ENCODE measurements at regions not wholly inside any gene's neighbourhood (a gene's known extent, or its start where the extent isn't known, plus 50 kb on each side); places are given as distances from the start of the nearest gene placed in this dataset.

GRCh38 chr12:107144441-107144840, 51.1 kb upstream of the CRY1 start:
- H3K27ac ChIP-seq (ENCODE audit: low read length): no peak overlapping the region
- H3K9me3 ChIP-seq (ENCODE audit: control insufficient read depth, low read length): no peaks in the 10 kb centered on the region
- WGBS: 86% methylated on average over 7 of the region's 7 CpGs
- intact Hi-C loops (cut with DNase I): no loop called here
- DNase-seq (no peak), ATAC-seq (no peak)
- no peaks in the 10 kb centered on the region for H3K4me1 ChIP-seq (ENCODE audit: control insufficient read depth, insufficient read depth, low read length)
- no peak overlapping the region for H3K4me3 ChIP-seq (ENCODE audit: low read length)
- H3K27me3 ChIP-seq (ENCODE audit: control insufficient read depth, insufficient read depth): no peaks in the 10 kb centered on the region

GRCh38 chr12:107144990-107145389, 51.6 kb upstream of the CRY1 start:
- whole genome bisulfite sequencing: 52% methylated on average over 2 of the region's 2 CpGs

GRCh38 chr12:107145397-107145796, 52.0 kb upstream of the CRY1 start:
- Histone ChIP-seq H3K27ac (ENCODE audit: low read length) (no peak overlapping the region), H3K4me1 (ENCODE audit: control insufficient read depth, insufficient read depth, low read length) (no peaks in the 10 kb centered on the region), H3K4me3 (ENCODE audit: low read length) (no peak overlapping the region), H3K27me3 (ENCODE audit: control insufficient read depth, insufficient read depth) (no peaks in the 10 kb centered on the region), H3K9me3 (ENCODE audit: control insufficient read depth, low read length) (no peaks in the 10 kb centered on the region)
- DNase-seq (no peak), ATAC-seq (no peak)
- WGBS: 50% methylated on average over 6 of the region's 6 CpGs
- intact Hi-C loops (cut with DNase I): no loop called here

More at GRCh38 chr12:107144990-107145389, 51.6 kb upstream of the CRY1 start:
- H3K9me3 ChIP-seq (ENCODE audit: control insufficient read depth, low read length): no peaks in the 10 kb centered on the region
- ATAC-seq (no peak), DNase-seq (no peak)
- no peaks in the 10 kb centered on the region for H3K4me1 ChIP-seq (ENCODE audit: control insufficient read depth, insufficient read depth, low read length)
- intact Hi-C loops (cut with DNase I): no loop called here
- H3K27me3 ChIP-seq (ENCODE audit: control insufficient read depth, insufficient read depth): no peaks in the 10 kb centered on the region
- no peak overlapping the region for H3K27ac ChIP-seq (ENCODE audit: low read length)
- no peak overlapping the region for H3K4me3 ChIP-seq (ENCODE audit: low read length)

- Histone ChIP-seq H3K27ac (ENCODE audit: low read length) (no peak overlapping the region), H3K27me3 (ENCODE audit: control insufficient read depth, insufficient read depth) (no peaks in the 10 kb centered on the region), H3K4me1 (ENCODE audit: control insufficient read depth, insufficient read depth, low read length) (no peaks in the 10 kb centered on the region), H3K4me3 (ENCODE audit: low read length) (no peak overlapping the region), H3K9me3 (ENCODE audit: control insufficient read depth, low read length) (no peaks in the 10 kb centered on the region)
- ATAC-seq (no peak), DNase-seq (no peak)
- intact Hi-C loops (cut with DNase I): no loop called here
- WGBS: 64% methylated on average over 2 of the region's 2 CpGs
These were observed 54.8 kb upstream of the CRY1 start for GRCh38 chr12:107148107-107148506.

- H3K27ac ChIP-seq (ENCODE audit: low read length): no peak overlapping the region
- ATAC-seq (no peak), DNase-seq (no peak)
- H3K4me1 ChIP-seq (ENCODE audit: control insufficient read depth, insufficient read depth, low read length): no peaks in the 10 kb centered on the region
- 69% methylated on average over 3 of the region's 3 CpGs for WGBS
- no peaks in the 10 kb centered on the region for H3K27me3 ChIP-seq (ENCODE audit: control insufficient read depth, insufficient read depth)
- intact Hi-C loops (cut with DNase I): no loop called here
- no peaks in the 10 kb centered on the region for H3K9me3 ChIP-seq (ENCODE audit: control insufficient read depth, low read length)
- no peak overlapping the region for H3K4me3 ChIP-seq (ENCODE audit: low read length)
These were observed 59.0 kb upstream of the CRY1 start for GRCh38 chr12:107152315-107152714.

- H3K4me1 ChIP-seq (ENCODE audit: control insufficient read depth, insufficient read depth, low read length): no peaks in the 10 kb centered on the region
- H3K4me3 ChIP-seq (ENCODE audit: low read length): no peak overlapping the region
- ATAC-seq (no peak), DNase-seq (no peak)
- no peaks in the 10 kb centered on the region for H3K27me3 ChIP-seq (ENCODE audit: control insufficient read depth, insufficient read depth)
- intact Hi-C loops (cut with DNase I): no loop called here
- H3K9me3 ChIP-seq (ENCODE audit: control insufficient read depth, low read length): no peaks in the 10 kb centered on the region
- H3K27ac ChIP-seq (ENCODE audit: low read length): no peak overlapping the region
- 86% methylated on average over 2 of the region's 2 CpGs for WGBS
These were observed 66.1 kb upstream of the CRY1 start for GRCh38 chr12:107159384-107159900.

GRCh38 chr12:107163413-107163812, 70.1 kb upstream of the CRY1 start:
- H3K4me1 ChIP-seq (ENCODE audit: control insufficient read depth, insufficient read depth, low read length): no peaks in the 10 kb centered on the region
- intact Hi-C loops (cut with DNase I): no loop called here
- no peak for DNase-seq
- H3K27ac ChIP-seq (ENCODE audit: low read length): no peak overlapping the region
- ATAC-seq: no peak
- no peaks in the 10 kb centered on the region for H3K27me3 ChIP-seq (ENCODE audit: control insufficient read depth, insufficient read depth)
- H3K9me3 ChIP-seq (ENCODE audit: control insufficient read depth, low read length): no peaks in the 10 kb centered on the region
- WGBS: 79% methylated on average over 4 of the region's 4 CpGs
- no peak overlapping the region for H3K4me3 ChIP-seq (ENCODE audit: low read length)

GRCh38 chr12:107164392-107164791, 71.0 kb upstream of the CRY1 start:
- H3K4me1 ChIP-seq (ENCODE audit: control insufficient read depth, insufficient read depth, low read length): no peaks in the 10 kb centered on the region
- H3K27me3 ChIP-seq (ENCODE audit: control insufficient read depth, insufficient read depth): no peaks in the 10 kb centered on the region
- H3K9me3 ChIP-seq (ENCODE audit: control insufficient read depth, low read length): no peaks in the 10 kb centered on the region
- H3K27ac ChIP-seq (ENCODE audit: low read length): no peak overlapping the region
- ATAC-seq (no peak), DNase-seq (no peak)
- 63% methylated on average over 1 of the region's 1 CpG for WGBS
- no peak overlapping the region for H3K4me3 ChIP-seq (ENCODE audit: low read length)
- intact Hi-C loops (cut with DNase I): no loop called here

GRCh38 chr12:107165581-107165980, 72.2 kb upstream of the CRY1 start:
- no peak for ATAC-seq
- Histone ChIP-seq H3K4me3 (ENCODE audit: low read length) (no peak overlapping the region), H3K27me3 (ENCODE audit: control insufficient read depth, insufficient read depth) (no peaks in the 10 kb centered on the region), H3K9me3 (ENCODE audit: control insufficient read depth, low read length) (no peaks in the 10 kb centered on the region), H3K4me1 (ENCODE audit: control insufficient read depth, insufficient read depth, low read length) (no peaks in the 10 kb centered on the region), H3K27ac (ENCODE audit: low read length) (no peak overlapping the region)
- DNase-seq: no peak
- WGBS: 67% methylated on average over 1 of the region's 1 CpG
- intact Hi-C loops (cut with DNase I): no loop called here

- no peaks in the 10 kb centered on the region for H3K4me1 ChIP-seq (ENCODE audit: control insufficient read depth, insufficient read depth, low read length)
- no peak overlapping the region for H3K4me3 ChIP-seq (ENCODE audit: low read length)
- DNase-seq: no peak
- intact Hi-C loops (cut with DNase I): no loop called here
- H3K27me3 ChIP-seq (ENCODE audit: control insufficient read depth, insufficient read depth): no peaks in the 10 kb centered on the region
- WGBS: 52% methylated on average over 3 of the region's 3 CpGs
- no peak overlapping the region for H3K27ac ChIP-seq (ENCODE audit: low read length)
- H3K9me3 ChIP-seq (ENCODE audit: control insufficient read depth, low read length): no peaks in the 10 kb centered on the region
- ATAC-seq: no peak
These were observed 74.4 kb upstream of the CRY1 start for GRCh38 chr12:107167756-107168155.

- Histone ChIP-seq H3K4me3 (ENCODE audit: low read length) (no peak overlapping the region), H3K4me1 (ENCODE audit: control insufficient read depth, insufficient read depth, low read length) (no peaks in the 10 kb centered on the region), H3K27me3 (ENCODE audit: control insufficient read depth, insufficient read depth) (no peaks in the 10 kb centered on the region), H3K27ac (ENCODE audit: low read length) (no peak overlapping the region), H3K9me3 (ENCODE audit: control insufficient read depth, low read length) (no peaks in the 10 kb centered on the region)
- ATAC-seq (no peak), DNase-seq (peak in 1 of 3 donors; percentile 34)
- intact Hi-C loops (cut with DNase I): no loop called here
- WGBS: 73% methylated on average over 6 of the region's 6 CpGs
These were observed 75.9 kb upstream of the CRY1 start for GRCh38 chr12:107169200-107169599.

- H3K9me3 ChIP-seq (ENCODE audit: control insufficient read depth, low read length): no peaks in the 10 kb centered on the region
- H3K4me1 ChIP-seq (ENCODE audit: control insufficient read depth, insufficient read depth, low read length): no peaks in the 10 kb centered on the region
- no peaks in the 10 kb centered on the region for H3K27me3 ChIP-seq (ENCODE audit: control insufficient read depth, insufficient read depth)
- WGBS: 80% methylated on average over 5 of the region's 5 CpGs
- intact Hi-C loops (cut with DNase I): no loop called here
- no peak overlapping the region for H3K4me3 ChIP-seq (ENCODE audit: low read length)
- no peak for ATAC-seq
- DNase-seq: no peak
- H3K27ac ChIP-seq (ENCODE audit: low read length): no peak overlapping the region
These were observed 85.4 kb upstream of the CRY1 start for GRCh38 chr12:107178776-107179175.
